ENCODE measurements at regions not wholly inside any gene's neighbourhood (a gene's known extent, or its start where the extent isn't known, plus 50 kb on each side); places are given as distances from the start of the nearest gene placed in this dataset.

GRCh38 chr10:58948303-58948702 lies 228.1 kb upstream of the PHYHIPL start:
- intact Hi-C loops (cut with micrococcal nuclease) (no loop called here), dilution Hi-C loops (cut with MboI; ENCODE audit: extremely low pct_ligation_motif_present, low sequenced_read_pairs) (no loop called here)
- no peak overlapping the region for H3K27ac ChIP-seq (ENCODE audit: insufficient read depth, low read depth, low read length)
- FAIRE-seq, result no peak
- CTCF ChIA-PET, result no interaction called here
- H3K36me3 ChIP-seq (ENCODE audit: control insufficient read depth in 2 of 2, extremely low read depth in 1 of 2, insufficient read depth in 2 of 2, low read length in 2 of 2), result no peaks in the 10 kb centered on the region
- DNase-seq (ENCODE audit: low read depth, low spot score), result no peak
- no peaks in the 10 kb centered on the region for H3K27me3 ChIP-seq (ENCODE audit: control insufficient read depth in 2 of 2, insufficient read depth in 2 of 2, low read length in 2 of 2)
- POLR2A ChIA-PET, result no interaction called here
- no peaks in the 10 kb centered on the region for H3K9me1 ChIP-seq (replicated peaks; ENCODE audit: control insufficient read depth, extremely low read depth, insufficient read depth, low read length)
- no peak for TF ChIP-seq MAX (IDR thresholded peaks at IDR 0.05; ENCODE audit: insufficient read depth, insufficient read length)
- TF ChIP-seq POLR2AphosphoS5 (IDR thresholded peaks at IDR 0.05; ENCODE audit: insufficient read depth, low read depth, low read length), result no peak
- TF ChIP-seq GATA2 (IDR thresholded peaks at IDR 0.05; ENCODE audit: insufficient read depth, insufficient read length, low read depth, low read length), result no peak
- no peak for TF ChIP-seq FOS (IDR thresholded peaks at IDR 0.05; ENCODE audit: borderline replicate concordance, insufficient read depth, low read length)
- TF ChIP-seq CTCF (IDR thresholded peaks at IDR 0.05; ENCODE audit: extremely low read depth in 1 of 2, insufficient read depth in 1 of 2, low read depth in 1 of 2, low read length in 2 of 2), result no peak
- TF ChIP-seq EZH2 (IDR thresholded peaks at IDR 0.05; ENCODE audit: borderline replicate concordance, low read depth, low read length, severe bottlenecking), result no peak
- TF ChIP-seq POLR2A (IDR thresholded peaks at IDR 0.05; ENCODE audit: low read depth, low read length), result no peak
- no peak for TF ChIP-seq JUN (IDR thresholded peaks at IDR 0.05; ENCODE audit: borderline replicate concordance, insufficient read depth, insufficient read length, low read depth)
- no peak for TF ChIP-seq MYC (IDR thresholded peaks at IDR 0.05; ENCODE audit: low read depth, low read length)
- H3K4me2 ChIP-seq (ENCODE audit: insufficient read depth, low read length), result no peak overlapping the region
- no peaks in the 10 kb centered on the region for H4K20me1 ChIP-seq (replicated peaks; ENCODE audit: control insufficient read depth, extremely low read depth, insufficient read depth, low read length)
- no peaks in the 10 kb centered on the region for H3K9me3 ChIP-seq (replicated peaks; ENCODE audit: control insufficient read depth, insufficient read depth, low read length)
- no peak overlapping the region for H3K4me3 ChIP-seq (replicated peaks in 1 of 3; ENCODE audit: insufficient read depth in 1 of 3, low read depth in 1 of 3, low read length in 3 of 3)
- no peaks in the 10 kb centered on the region for H3K4me1 ChIP-seq (ENCODE audit: control insufficient read depth, extremely low read depth, insufficient read depth, low read length)
- BruUV-seq (replicated peaks), result no TSS peak
- no peaks in the 10 kb centered on the region for H3K79me2 ChIP-seq (ENCODE audit: control insufficient read depth, insufficient read depth, low read length)
- no peak overlapping the region for H2AFZ ChIP-seq (ENCODE audit: low read depth, low read length)
- H3K9ac ChIP-seq (replicated peaks; ENCODE audit: extremely low read depth, insufficient read depth, low read length), result no peak overlapping the region

All from endothelial cell of umbilical vein (primary cell).